Uterus (tissue), 3 donors: ENCODE measurements at regions not wholly inside any gene's neighbourhood (a gene's known extent, or its start where the extent isn't known, plus 50 kb on each side); places are given as distances from the start of the nearest gene placed in this dataset.

Experiments used
- DNase-seq, 2 donors: peaks; one replicate each; pipeline ENCODE4 v3.0.0-alpha.2; 2019 to 2020
- H3K27ac ChIP-seq, 2 donors: fragments of 200-600 bp; sonication (generic); 1 replicate in 1 of 2; 2 replicates in 1 of 2; pipeline ENCODE4 v1.5.1; 2016 to 2018
- H3K27me3 ChIP-seq, 2 donors: fragments of 200-600 bp; sonication (generic); one replicate each; pipeline ENCODE4 v1.5.1; 2018 to 2019; ENCODE audit warnings: control low read depth in 1 of 2
- H3K36me3 ChIP-seq, 2 donors: fragments of 200-600 bp; sonication (generic); one replicate each; pipeline ENCODE4 v1.5.1; 2019; ENCODE audit warnings: control low read depth in 1 of 2
- H3K4me1 ChIP-seq, 2 donors: fragments of 200-600 bp; sonication (generic); one replicate each; pipeline ENCODE4 v1.5.1; 2018 to 2019; ENCODE audit warnings: control low read depth in 1 of 2
- H3K4me3 ChIP-seq, 2 donors: fragments of 200-600 bp; sonication (generic); 1 replicate in 1 of 2; 2 replicates in 1 of 2; pipeline ENCODE4 v1.5.1; 2018 to 2019; ENCODE audit warnings: mild to moderate bottlenecking in 1 of 2
- H3K9me3 ChIP-seq, 2 donors: fragments of 200-600 bp; sonication (generic); one replicate each; pipeline ENCODE4 v1.5.1; 2019; ENCODE audit warnings: control low read depth in 1 of 2
- POLR2A ChIP-seq, 2 donors: fragments of 450-650 bp; IDR thresholded peaks; one replicate each; pipeline ENCODE4 v1.6.1; 2016; ENCODE audit warnings: antibody characterized with exemption in 2 of 2, mild to moderate bottlenecking in 1 of 2, moderate library complexity in 1 of 2
- intact Hi-C: fragments of 100-400 bp; cut with DNase I; formaldehyde crosslinking; loops from one replicate; pipeline ENCODE4 v1.15.1; 2023; ENCODE audit warnings: low total_unique reads
- TF ChIP-seq, protein P1 (sequence below), 4 experiments: fragments of 200-600 bp in 2 of 4; fragments of 450-650 bp in 2 of 4; sonication (generic) in 2 of 4; IDR thresholded peaks; one replicate each; pipeline ENCODE4 v1.5.1; 2016 to 2019; ENCODE audit warnings: antibody characterized with exemption in 4 of 4, mild to moderate bottlenecking in 2 of 4, moderate library complexity in 1 of 4
- donor health status: DM: yes; HTN: yes; CAD: no.

DNA sequence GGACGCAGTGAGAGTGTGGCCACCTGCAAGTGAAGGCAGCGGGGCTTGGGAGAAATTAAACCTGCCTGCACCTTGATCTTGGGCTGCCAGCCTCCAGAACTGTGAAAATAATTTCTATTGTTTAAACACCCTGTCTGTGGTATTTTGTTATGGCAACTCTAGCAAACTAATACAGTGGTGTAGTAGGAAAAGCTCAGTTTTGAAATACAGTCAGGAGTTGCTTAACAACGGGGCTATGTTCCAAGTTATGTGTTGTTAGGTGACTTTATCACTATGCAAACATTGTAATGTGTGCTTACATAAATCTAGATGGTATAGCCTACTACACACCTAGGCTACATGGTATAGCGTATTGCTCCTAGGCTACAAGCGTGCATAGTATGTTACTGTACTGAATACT, 93.4 kb upstream of the FN1 start:
- DNase-seq: no peak
- Histone ChIP-seq H3K9me3 (no peaks in the 10 kb centered on the region), H3K27ac (no peak overlapping the region), H3K27me3 (no peaks in the 10 kb centered on the region), H3K4me3 (no peak overlapping the region), H3K36me3 (no peaks in the 10 kb centered on the region), H3K4me1 (no peaks in the 10 kb centered on the region)
- intact Hi-C loops: no loop called here
- TF ChIP-seq, protein P1, sequence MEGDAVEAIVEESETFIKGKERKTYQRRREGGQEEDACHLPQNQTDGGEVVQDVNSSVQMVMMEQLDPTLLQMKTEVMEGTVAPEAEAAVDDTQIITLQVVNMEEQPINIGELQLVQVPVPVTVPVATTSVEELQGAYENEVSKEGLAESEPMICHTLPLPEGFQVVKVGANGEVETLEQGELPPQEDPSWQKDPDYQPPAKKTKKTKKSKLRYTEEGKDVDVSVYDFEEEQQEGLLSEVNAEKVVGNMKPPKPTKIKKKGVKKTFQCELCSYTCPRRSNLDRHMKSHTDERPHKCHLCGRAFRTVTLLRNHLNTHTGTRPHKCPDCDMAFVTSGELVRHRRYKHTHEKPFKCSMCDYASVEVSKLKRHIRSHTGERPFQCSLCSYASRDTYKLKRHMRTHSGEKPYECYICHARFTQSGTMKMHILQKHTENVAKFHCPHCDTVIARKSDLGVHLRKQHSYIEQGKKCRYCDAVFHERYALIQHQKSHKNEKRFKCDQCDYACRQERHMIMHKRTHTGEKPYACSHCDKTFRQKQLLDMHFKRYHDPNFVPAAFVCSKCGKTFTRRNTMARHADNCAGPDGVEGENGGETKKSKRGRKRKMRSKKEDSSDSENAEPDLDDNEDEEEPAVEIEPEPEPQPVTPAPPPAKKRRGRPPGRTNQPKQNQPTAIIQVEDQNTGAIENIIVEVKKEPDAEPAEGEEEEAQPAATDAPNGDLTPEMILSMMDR (IDR thresholded peaks at IDR 0.05): no peak
- TF ChIP-seq POLR2A (IDR thresholded peaks at IDR 0.05): no peak

DNA sequence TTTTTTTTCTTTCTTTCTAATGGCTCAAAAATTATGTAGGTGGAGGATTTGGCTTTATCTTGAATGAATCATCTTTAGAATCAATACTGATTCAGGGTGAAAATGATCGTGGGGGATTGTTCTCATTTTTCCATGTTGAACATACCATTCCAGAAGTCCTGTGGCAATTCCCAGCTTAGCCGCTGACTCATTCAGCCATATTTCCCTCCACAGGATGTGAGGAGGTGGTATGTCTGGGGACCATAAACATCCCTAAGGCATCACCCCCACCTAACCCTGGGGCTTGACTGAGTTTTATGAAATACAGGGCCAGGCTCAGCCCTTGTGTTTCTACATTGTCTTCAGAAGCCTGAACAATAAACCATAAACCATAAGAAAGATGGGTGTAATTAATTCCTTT, 92.7 kb upstream of the FN1 start:
- H3K4me3 ChIP-seq: no peak overlapping the region
- H3K9me3 ChIP-seq: no peaks in the 10 kb centered on the region
- intact Hi-C loops: no loop called here
- DNase-seq: no peak
- H3K4me1 ChIP-seq: no peaks in the 10 kb centered on the region
- no peak overlapping the region for H3K27ac ChIP-seq
- no peaks in the 10 kb centered on the region for H3K27me3 ChIP-seq
- TF ChIP-seq POLR2A (IDR thresholded peaks at IDR 0.05): no peak
- TF ChIP-seq, protein P1 (IDR thresholded peaks at IDR 0.05): no peak
- no peaks in the 10 kb centered on the region for H3K36me3 ChIP-seq

DNA sequence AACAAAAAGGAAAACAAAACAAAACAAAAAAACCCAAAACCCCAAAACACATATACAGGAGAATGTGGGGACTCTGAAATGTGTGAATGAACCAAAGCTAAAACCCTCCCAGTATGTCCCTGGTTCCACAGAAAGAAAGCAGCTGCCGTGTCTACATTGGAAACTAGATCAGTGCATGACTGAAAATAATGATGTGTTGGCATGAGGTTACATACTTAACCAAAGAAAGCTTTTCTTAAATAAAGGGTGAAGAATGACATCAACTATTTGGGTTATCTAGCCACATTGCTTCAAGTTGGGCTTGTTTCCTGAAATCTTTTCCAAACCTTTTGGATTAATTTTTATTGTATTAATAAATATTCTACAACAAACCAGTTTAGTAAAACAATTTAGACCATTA, 91.9 kb upstream of the FN1 start:
- Histone ChIP-seq H3K27me3 (no peaks in the 10 kb centered on the region), H3K27ac (no peak overlapping the region), H3K9me3 (no peaks in the 10 kb centered on the region), H3K4me3 (no peak overlapping the region), H3K4me1 (no peaks in the 10 kb centered on the region), H3K36me3 (no peaks in the 10 kb centered on the region)
- TF ChIP-seq, protein P1 (IDR thresholded peaks at IDR 0.05): no peak
- no peak for TF ChIP-seq POLR2A (IDR thresholded peaks at IDR 0.05)
- no peak for DNase-seq
- intact Hi-C loops: no loop called here

DNA sequence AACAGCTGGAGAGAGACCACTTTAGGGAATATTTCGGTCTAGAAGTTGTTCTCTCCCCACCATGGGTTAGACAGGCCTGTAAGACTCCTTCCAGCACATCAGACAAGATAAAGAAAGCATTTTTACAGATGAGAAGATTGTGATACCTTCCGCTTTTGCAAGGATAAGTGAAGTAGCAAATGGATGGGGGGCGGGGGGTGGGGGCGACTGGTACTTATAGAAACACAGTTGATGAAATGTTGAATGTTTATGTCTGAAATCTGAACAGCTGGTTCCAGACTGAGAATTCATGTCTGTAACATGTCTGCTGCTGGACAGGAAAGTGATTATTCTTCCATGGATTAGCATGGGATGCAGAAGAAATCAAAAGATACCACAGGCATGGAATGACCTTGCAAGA, 90.5 kb upstream of the FN1 start:
- DNase-seq: no peak
- H3K4me1 ChIP-seq: no peaks in the 10 kb centered on the region
- no peaks in the 10 kb centered on the region for H3K36me3 ChIP-seq
- H3K9me3 ChIP-seq: no peaks in the 10 kb centered on the region
- H3K4me3 ChIP-seq: no peak overlapping the region
- H3K27me3 ChIP-seq: no peaks in the 10 kb centered on the region
- H3K27ac ChIP-seq: no peak overlapping the region
- TF ChIP-seq POLR2A (IDR thresholded peaks at IDR 0.05): no peak
- TF ChIP-seq, protein P1 (IDR thresholded peaks at IDR 0.05): no peak
- intact Hi-C loops: no loop called here

DNA sequence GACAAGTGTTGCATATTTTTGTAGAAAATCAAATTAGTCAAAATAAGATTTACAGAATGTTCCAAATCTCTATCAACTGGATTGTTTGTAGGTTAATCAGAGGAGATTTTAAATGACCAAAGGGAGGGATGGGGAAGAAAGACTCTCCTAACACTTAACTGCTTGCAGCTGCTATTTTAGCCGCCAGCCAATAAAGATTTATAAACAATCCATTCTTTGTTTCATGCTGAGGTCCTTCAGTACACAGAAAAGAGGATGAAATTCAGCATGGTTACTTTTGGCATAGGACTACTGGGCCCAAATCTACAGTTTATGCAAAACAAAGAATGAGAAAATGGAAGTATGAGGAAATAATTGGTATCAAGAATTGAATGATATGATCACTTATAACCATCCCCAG, 86.4 kb upstream of the FN1 start:
- intact Hi-C loops: no loop called here
- no peak for DNase-seq
- H3K4me3 ChIP-seq: no peak overlapping the region
- no peaks in the 10 kb centered on the region for H3K36me3 ChIP-seq
- H3K27ac ChIP-seq: no peak overlapping the region
- TF ChIP-seq POLR2A (IDR thresholded peaks at IDR 0.05): no peak
- TF ChIP-seq, protein P1 (IDR thresholded peaks at IDR 0.05): no peak
- H3K9me3 ChIP-seq: no peaks in the 10 kb centered on the region
- H3K27me3 ChIP-seq: no peaks in the 10 kb centered on the region
- H3K4me1 ChIP-seq: no peaks in the 10 kb centered on the region
